GM19238 (cell line): ENCODE measurements at regions not wholly inside any gene's neighbourhood (a gene's known extent, or its start where the extent isn't known, plus 50 kb on each side); places are given as distances from the start of the nearest gene placed in this dataset.

Experiments
- DNase-seq: peaks from one replicate; pipeline ENCODE4 v3.0.0; 2011; ENCODE audit warnings: low spot score; ENCODE audit not compliant: insufficient read length

- DNase-seq, result no peak
These were observed 195.9 kb downstream of the TFCP2L1 start for GRCh38 chr2:121089166-121089510.

- no peak for DNase-seq
These were observed 194.8 kb downstream of the TFCP2L1 start for GRCh38 chr2:121090088-121090715.

- no peak for DNase-seq
These were observed 192.9 kb downstream of the TFCP2L1 start for GRCh38 chr2:121092095-121092494.

GRCh38 chr2:121093692-121094091 lies 191.3 kb downstream of the TFCP2L1 start:
- DNase-seq, result no peak

- no peak for DNase-seq
These were observed 190.9 kb downstream of the TFCP2L1 start for GRCh38 chr2:121094101-121094500.

- no peak for DNase-seq
These were observed 190.2 kb downstream of the TFCP2L1 start for GRCh38 chr2:121094845-121095244.

- DNase-seq, result peak; percentile 40
These were observed 189.5 kb downstream of the TFCP2L1 start for GRCh38 chr2:121095257-121096080.

- DNase-seq, result no peak
These were observed 188.4 kb downstream of the TFCP2L1 start for GRCh38 chr2:121096611-121097010.

- DNase-seq, result no peak
These were observed 186.4 kb downstream of the TFCP2L1 start for GRCh38 chr2:121098556-121098955.

- DNase-seq, result no peak
These were observed 185.4 kb downstream of the TFCP2L1 start for GRCh38 chr2:121099329-121100290.

GRCh38 chr2:121101093-121101715 lies 183.8 kb downstream of the TFCP2L1 start:
- DNase-seq, result no peak

- DNase-seq, result no peak
These were observed 182.1 kb downstream of the TFCP2L1 start for GRCh38 chr2:121102941-121103340.

GRCh38 chr2:121103960-121104359 lies 181.0 kb downstream of the TFCP2L1 start:
- DNase-seq, result no peak

- DNase-seq, result no peak
These were observed 180.3 kb downstream of the TFCP2L1 start for GRCh38 chr2:121104721-121105141.

- DNase-seq, result no peak
These were observed 174.1 kb downstream of the TFCP2L1 start for GRCh38 chr2:121110924-121111323.

GRCh38 chr2:121118951-121119350 lies 166.1 kb downstream of the TFCP2L1 start:
- no peak for DNase-seq

- no peak for DNase-seq
These were observed 164.6 kb downstream of the TFCP2L1 start for GRCh38 chr2:121120411-121120810.

GRCh38 chr2:121120991-121121390 lies 164.0 kb downstream of the TFCP2L1 start:
- no peak for DNase-seq

GRCh38 chr2:121121661-121122060 lies 163.3 kb downstream of the TFCP2L1 start:
- DNase-seq, result no peak

- DNase-seq, result no peak
These were observed 161.7 kb downstream of the TFCP2L1 start for GRCh38 chr2:121123268-121123667.

GRCh38 chr2:121124330-121124729 lies 160.7 kb downstream of the TFCP2L1 start:
- no peak for DNase-seq
